GM12878 (cell line): ENCODE measurements at regions not wholly inside any gene's neighbourhood (a gene's known extent, or its start where the extent isn't known, plus 50 kb on each side); places are given as distances from the start of the nearest gene placed in this dataset.

ENCODE experiments used
- ATAC-seq: fragments of 200-7000 bp; cut with Tn5 transposase; 3 replicates; pipeline ENCODE4 v1.9.1; 2020; ENCODE audit warnings: mild to moderate bottlenecking, moderate library complexity
- BruUV-seq: library from RNA; stranded (reverse); fragments of 400-500 nt; replicated peaks from 2 replicates; lab custom pipeline; 2021; lab: Mats Ljungman, UMichigan
- CTCF ChIA-PET: fragments of 300-600 bp; sonication (Branson Sonifier 250); formaldehyde crosslinking; extraction: SDS; loops from one replicate; lab custom pipeline; 2021; ENCODE audit warnings: inconsistent platforms; lab: Yijun Ruan, JAX
- POLR2A ChIA-PET: fragments of 350-600 bp; formaldehyde crosslinking; extraction: SDS; loops from one replicate; lab custom pipeline; 2021; ENCODE audit warnings: inconsistent platforms; lab: Charles Lee
- RAD21 ChIA-PET: fragments of 300-600 bp; sonication (Branson Sonifier 250); formaldehyde crosslinking; loops from one replicate; lab custom pipeline; 2023; ENCODE audit warnings: antibody characterized with exemption; ENCODE audit not compliant: unreplicated experiment; lab: Charles Lee
- SMC1A ChIA-PET: fragments of 300-600 bp; sonication (Branson Sonifier 250); formaldehyde crosslinking; loops from one replicate; lab custom pipeline; 2023; ENCODE audit not compliant: unreplicated experiment, uncharacterized antibody; lab: Charles Lee
- DNase-seq: peaks from one replicate; pipeline ENCODE4 v3.0.0-alpha.2; 2011; ENCODE audit warnings: low read depth, low spot score
- FAIRE-seq: peaks from 3 replicates; lab custom pipeline; 2011; peaks lifted over from hg19 to GRCh38; lab: Jason Lieb, UNC
- H2AFZ ChIP-seq: 2 replicates; pipeline ENCODE4 v1.6.0; 2011; ENCODE audit warnings: low read depth, low read length, control low read depth; ENCODE audit not compliant: control insufficient read depth
- H3K27ac ChIP-seq: 2 replicates; pipeline ENCODE4 v1.5.1; 2011; ENCODE audit warnings: control low read depth; ENCODE audit not compliant: control insufficient read depth, insufficient read depth
- H3K27me3 ChIP-seq, 2 experiments: replicated peaks in 1 of 2; 2 replicates each; pipeline versions ENCODE4 v1.6.0 to v1.6.1; 2011; ENCODE audit warnings: low read length in 1 of 2; ENCODE audit not compliant: control insufficient read depth in 2 of 2, insufficient read depth in 2 of 2
- H3K36me3 ChIP-seq, 2 experiments: 2 replicates each; pipeline ENCODE4 v1.5.1; 2011; ENCODE audit warnings: low read length in 1 of 2; ENCODE audit not compliant: control insufficient read depth in 2 of 2, insufficient read depth in 2 of 2
- H3K4me1 ChIP-seq: 2 replicates; pipeline ENCODE4 v1.6.1; 2011; ENCODE audit warnings: mild to moderate bottlenecking, low read length, moderate library complexity, mixed read lengths; ENCODE audit not compliant: control insufficient read depth, insufficient read depth
- H3K4me2 ChIP-seq: 2 replicates; pipeline ENCODE4 v1.6.0; 2011; ENCODE audit warnings: control low read depth; ENCODE audit not compliant: control insufficient read depth, insufficient read depth
- H3K4me3 ChIP-seq: fragments of 200-600 bp; sonication (generic); 2 replicates; pipeline ENCODE4 v1.5.1; 2016
- H3K79me2 ChIP-seq: 2 replicates; pipeline ENCODE4 v1.6.0; 2011; ENCODE audit warnings: low read length; ENCODE audit not compliant: control insufficient read depth, insufficient read depth
- H3K9ac ChIP-seq: 2 replicates; pipeline ENCODE4 v1.8.0; 2011; ENCODE audit warnings: low read length, control low read depth, mixed read lengths; ENCODE audit not compliant: control insufficient read depth, insufficient read depth
- H3K9me3 ChIP-seq: replicated peaks from 3 replicates; pipeline ENCODE4 v1.5.1; 2011; ENCODE audit warnings: mild to moderate bottlenecking, low read length; ENCODE audit not compliant: control insufficient read depth, insufficient read depth
- H4K20me1 ChIP-seq: 2 replicates; pipeline ENCODE4 v1.6.0; 2011; ENCODE audit not compliant: control insufficient read depth, insufficient read depth
- BACH1 ChIP-seq: fragments of 450-650 bp; IDR thresholded peaks from 2 replicates; pipeline ENCODE4 v1.6.1; 2017; ENCODE audit warnings: mild to moderate bottlenecking, borderline replicate concordance
- BRCA1 ChIP-seq: IDR thresholded peaks from 2 replicates; pipeline ENCODE4 v1.6.1; 2011; ENCODE audit warnings: low read depth, low read length, improper control_type of control experiment
- CEBPB ChIP-seq, 2 experiments: fragments of 150-350 bp in 1 of 2; IDR thresholded peaks; 2 replicates each; pipeline ENCODE4 v1.6.1; 2012 to 2014; ENCODE audit warnings: low read depth in 2 of 2, low read length in 2 of 2, borderline replicate concordance in 1 of 2, inconsistent platforms in 1 of 2
- EP300 ChIP-seq, 2 experiments: fragments of 150-350 bp in 1 of 2; IDR thresholded peaks; 2 replicates each; pipeline ENCODE4 v1.6.1; 2011 to 2012; ENCODE audit warnings: low read depth in 2 of 2, low read length in 2 of 2, borderline replicate concordance in 1 of 2, improper control_type of control experiment in 1 of 2, inconsistent platforms in 1 of 2; ENCODE audit not compliant: control insufficient read depth in 1 of 2
- GABPA ChIP-seq: IDR thresholded peaks from 2 replicates; pipeline ENCODE4 v1.6.1; 2014; ENCODE audit warnings: antibody characterized with exemption, low read depth, mild to moderate bottlenecking, inconsistent platforms
- GATAD2B ChIP-seq: fragments of 450-650 bp; conservative IDR thresholded peaks from 2 replicates; pipeline ENCODE4 v1.6.1; 2017; ENCODE audit warnings: low read depth, mild to moderate bottlenecking, moderate library complexity
- HDAC2 ChIP-seq: fragments of 200-600 bp; sonication (generic); IDR thresholded peaks from 2 replicates; pipeline ENCODE4 v1.6.1; 2017
- NFXL1 ChIP-seq: fragments of 450-650 bp; IDR thresholded peaks from 2 replicates; pipeline ENCODE4 v1.6.1; 2017; ENCODE audit warnings: antibody characterized with exemption, mild to moderate bottlenecking, borderline replicate concordance
- PAX5 ChIP-seq: IDR thresholded peaks from 2 replicates; pipeline ENCODE4 v1.6.1; 2011; ENCODE audit warnings: low read depth, low read length, borderline replicate concordance
- RBBP5 ChIP-seq: fragments of 200-600 bp; sonication (generic); conservative IDR thresholded peaks from 2 replicates; pipeline ENCODE4 v1.6.1; 2016
- SMARCA5 ChIP-seq: fragments of 450-650 bp; IDR thresholded peaks from 2 replicates; pipeline ENCODE4 v1.6.1; 2017; ENCODE audit warnings: mild to moderate bottlenecking
- STAT3 ChIP-seq: IDR thresholded peaks from 2 replicates; pipeline ENCODE4 v1.6.1; 2011; ENCODE audit warnings: low read depth, low read length, improper control_type of control experiment
- TCF7 ChIP-seq: IDR thresholded peaks from 2 replicates; pipeline ENCODE4 v1.6.1; 2014; ENCODE audit warnings: antibody characterized with exemption, borderline replicate concordance
- WGBS: methylation state at CpG from one replicate; pipeline ENCODE4 v1.1.6; 2016; ENCODE audit warnings: low lambda C conversion rate; ENCODE audit not compliant: insufficient replicate concordance, insufficient coverage; ENCODE audit errors: missing lambda C conversion rate; 5-methylcytosine and 5-hydroxymethylcytosine counted together
- in situ Hi-C: fragments of 300-500 bp; cut with MboI; formaldehyde crosslinking; loops from 9 replicates; pipeline ENCODE4 v1.14.3; 2018; ENCODE audit warnings: mixed read lengths
- intact Hi-C: fragments of 100-400 bp; cut with micrococcal nuclease; formaldehyde crosslinking; loops from one replicate; pipeline ENCODE4 v1.14.2; 2022; ENCODE audit not compliant: unreplicated experiment

GRCh38 chr5:129170050-129170449, 75.5 kb downstream of the ISOC1 start:
- Histone ChIP-seq H3K4me2 (no peak overlapping the region), H3K36me3 (no peaks in the 10 kb centered on the region), H3K4me3 (no peak overlapping the region), H3K9me3 (no peaks in the 10 kb centered on the region), H3K79me2 (no peaks in the 10 kb centered on the region), H3K4me1 (no peaks in the 10 kb centered on the region), H3K27me3 (no peaks in the 10 kb centered on the region), H3K27ac (no peak overlapping the region), H2AFZ (no peak overlapping the region), H3K9ac (no peak overlapping the region), H4K20me1 (no peaks in the 10 kb centered on the region)
- no TSS peak for BruUV-seq
- ChIA-PET RAD21 (no interaction called here), SMC1A (no interaction called here), POLR2A (no interaction called here), CTCF (no interaction called here)
- in situ Hi-C loops, result no loop called here
- WGBS, result 0% methylated on average over 1 of the region's 1 CpG
- intact Hi-C loops, result loop anchor here (5.0 kb wide), 1 partner anchor 597 kb away; no protein-coding TSS in a partner anchor
- FAIRE-seq (no peak), ATAC-seq (no peak), DNase-seq (no peak)
- no peak for TF ChIP-seq EP300 (IDR thresholded peaks at IDR 0.05; ENCODE audit: borderline replicate concordance in 1 of 2, control insufficient read depth in 1 of 2, low read depth in 2 of 2, low read length in 2 of 2)
- no peak for TF ChIP-seq BACH1
- TF ChIP-seq HDAC2, result no peak
- TF ChIP-seq GATAD2B, result no peak
- TF ChIP-seq STAT3, result no peak
- TF ChIP-seq PAX5, result no peak
- no peak for TF ChIP-seq RBBP5
- TF ChIP-seq BRCA1, result no peak
- TF ChIP-seq TCF7, result no peak
- no peak for TF ChIP-seq GABPA
- TF ChIP-seq CEBPB (IDR thresholded peaks at IDR 0.05; ENCODE audit: borderline replicate concordance in 1 of 2, low read depth in 2 of 2, low read length in 2 of 2), result no peak
- TF ChIP-seq SMARCA5, result no peak
- TF ChIP-seq NFXL1, result no peak
